Lower leg skin (tissue), 4 donors: ENCODE measurements at regions not wholly inside any gene's neighbourhood (a gene's known extent, or its start where the extent isn't known, plus 50 kb on each side); places are given as distances from the start of the nearest gene placed in this dataset.

ENCODE experiments used
- DNase-seq, 2 donors: peaks; one replicate each; pipeline ENCODE4 v3.0.0-alpha.2; 2019; ENCODE audit warnings: low spot score in 2 of 2
- H3K4me3 ChIP-seq: fragments of 200-600 bp; sonication (generic); 2 replicates; pipeline ENCODE4 v1.5.1; 2017; ENCODE audit warnings: mild to moderate bottlenecking, low read depth; ENCODE audit not compliant: poor library complexity, severe bottlenecking
- CTCF ChIP-seq, 3 donors: fragments of 450-650 bp; IDR thresholded peaks; one replicate each; pipeline ENCODE4 v1.5.1; 2016; ENCODE audit warnings: antibody characterized with exemption in 3 of 3, mild to moderate bottlenecking in 3 of 3, moderate library complexity in 2 of 3
- POLR2A ChIP-seq, 2 donors: fragments of 450-650 bp; IDR thresholded peaks; one replicate each; pipeline ENCODE4 v1.6.1; 2016 to 2017; ENCODE audit warnings: antibody characterized with exemption in 2 of 2, mild to moderate bottlenecking in 1 of 2, moderate library complexity in 1 of 2
- WGBS, 2 donors: methylation state at CpG; one replicate each; pipeline ENCODE4 v1.1.5; 2018; 5-methylcytosine and 5-hydroxymethylcytosine counted together
- intact Hi-C: fragments of 100-400 bp; cut with DNase I; formaldehyde crosslinking; loops from one replicate; pipeline ENCODE4 v1.15.0; 2023; ENCODE audit warnings: low total_unique reads

GRCh38 chr5:98527846-98528245 is 245.6 kb upstream of the RGMB start:
- no peak for DNase-seq
- intact Hi-C loops: no loop called here
- TF ChIP-seq CTCF (IDR thresholded peaks at IDR 0.05): no peak
- no peak for TF ChIP-seq POLR2A (IDR thresholded peaks at IDR 0.05)
- no peak overlapping the region for H3K4me3 ChIP-seq

- no peak overlapping the region for H3K4me3 ChIP-seq
- no peak for DNase-seq
- TF ChIP-seq POLR2A (IDR thresholded peaks at IDR 0.05) (no peak), CTCF (IDR thresholded peaks at IDR 0.05) (no peak)
- intact Hi-C loops: no loop called here
Measured at GRCh38 chr5:98529321-98529720, 244.1 kb upstream of the RGMB start.

GRCh38 chr5:98530224-98530623 is 243.2 kb upstream of the RGMB start:
- WGBS, 2 donors: 73 to 86% methylated on average over 2 of the region's 2 CpGs
- DNase-seq: no peak
- TF ChIP-seq CTCF (IDR thresholded peaks at IDR 0.05) (no peak), POLR2A (IDR thresholded peaks at IDR 0.05) (no peak)
- no peak overlapping the region for H3K4me3 ChIP-seq
- intact Hi-C loops: no loop called here

- no peak for TF ChIP-seq POLR2A (IDR thresholded peaks at IDR 0.05)
- TF ChIP-seq CTCF (IDR thresholded peaks at IDR 0.05): no peak
- DNase-seq: no peak
- intact Hi-C loops: no loop called here
- H3K4me3 ChIP-seq: no peak overlapping the region
- 82 to 84% methylated on average over 4 of the region's 4 CpGs for WGBS, 2 donors
Measured at GRCh38 chr5:98535901-98536300, 237.6 kb upstream of the RGMB start.

GRCh38 chr5:98540056-98540455 is 233.4 kb upstream of the RGMB start:
- 33 to 55% methylated on average over 1 of the region's 1 CpG for WGBS, 2 donors
- no peak overlapping the region for H3K4me3 ChIP-seq
- DNase-seq: no peak
- intact Hi-C loops: no loop called here
- no peak for TF ChIP-seq POLR2A (IDR thresholded peaks at IDR 0.05)
- no peak for TF ChIP-seq CTCF (IDR thresholded peaks at IDR 0.05)

GRCh38 chr5:98541641-98542040 is 231.8 kb upstream of the RGMB start:
- intact Hi-C loops: no loop called here
- DNase-seq: no peak
- WGBS, 2 donors: 0 to 35% methylated on average over 1 of the region's 1 CpG
- no peak overlapping the region for H3K4me3 ChIP-seq
- no peak for TF ChIP-seq POLR2A (IDR thresholded peaks at IDR 0.05)
- TF ChIP-seq CTCF (IDR thresholded peaks at IDR 0.05): no peak
